MM.1S (cell line): ENCODE measurements at regions not wholly inside any gene's neighbourhood (a gene's known extent, or its start where the extent isn't known, plus 50 kb on each side); places are given as distances from the start of the nearest gene placed in this dataset.

Source experiments
- CTCF ChIP-seq: fragments of 300-600 bp; sonication (generic); IDR thresholded peaks from 2 replicates; pipeline ENCODE4 v1.5.1; 2016; ENCODE audit warnings: antibody characterized with exemption, low read length, mixed read lengths
- EZH2 ChIP-seq: fragments of 300-600 bp; sonication (generic); optimal IDR thresholded peaks from 2 replicates; pipeline ENCODE3; 2017; ENCODE audit warnings: low read depth, mild to moderate bottlenecking, antibody characterized with exemption, low read length, mixed read lengths

GRCh38 chr11:70948398-70948797 lies 304.0 kb downstream of the SHANK2 start:
- TF ChIP-seq CTCF (no peak), EZH2 (no peak)
